ENCODE measurements at regions not wholly inside any gene's neighbourhood (a gene's known extent, or its start where the extent isn't known, plus 50 kb on each side); places are given as distances from the start of the nearest gene placed in this dataset.

DNA sequence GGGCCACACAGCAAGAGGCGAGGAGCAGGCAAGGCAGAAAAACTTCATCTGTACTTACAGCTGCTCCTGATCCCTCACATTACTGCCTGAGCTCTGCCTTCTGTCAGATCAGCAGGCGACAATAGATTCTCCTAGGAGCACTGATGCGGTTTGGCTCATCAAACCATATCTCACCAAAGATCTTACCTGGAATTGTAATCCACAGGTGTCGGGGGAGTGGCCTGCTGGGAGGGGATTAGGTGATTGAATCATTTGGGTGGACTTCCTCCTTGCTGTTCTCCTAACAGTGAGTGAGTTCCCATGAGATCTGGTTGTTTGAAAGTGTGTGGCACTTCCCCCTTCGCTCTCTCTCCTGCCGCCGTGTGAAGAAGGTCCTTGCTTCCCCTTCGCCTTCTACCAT, 647.3 kb downstream of the SOCS6 start:
- no peak for DNase-seq (ENCODE audit: low spot score)
- peaks cover 16% of the 10 kb centered on the region for H3K9me3 Mint-ChIP-seq (ENCODE audit: unreplicated experiment)
- H3K4me1 Mint-ChIP-seq (ENCODE audit: unreplicated experiment): no peaks in the 10 kb centered on the region
- no peaks in the 10 kb centered on the region for H3K27me3 Mint-ChIP-seq (ENCODE audit: unreplicated experiment)
- TF ChIP-seq, protein P1, sequence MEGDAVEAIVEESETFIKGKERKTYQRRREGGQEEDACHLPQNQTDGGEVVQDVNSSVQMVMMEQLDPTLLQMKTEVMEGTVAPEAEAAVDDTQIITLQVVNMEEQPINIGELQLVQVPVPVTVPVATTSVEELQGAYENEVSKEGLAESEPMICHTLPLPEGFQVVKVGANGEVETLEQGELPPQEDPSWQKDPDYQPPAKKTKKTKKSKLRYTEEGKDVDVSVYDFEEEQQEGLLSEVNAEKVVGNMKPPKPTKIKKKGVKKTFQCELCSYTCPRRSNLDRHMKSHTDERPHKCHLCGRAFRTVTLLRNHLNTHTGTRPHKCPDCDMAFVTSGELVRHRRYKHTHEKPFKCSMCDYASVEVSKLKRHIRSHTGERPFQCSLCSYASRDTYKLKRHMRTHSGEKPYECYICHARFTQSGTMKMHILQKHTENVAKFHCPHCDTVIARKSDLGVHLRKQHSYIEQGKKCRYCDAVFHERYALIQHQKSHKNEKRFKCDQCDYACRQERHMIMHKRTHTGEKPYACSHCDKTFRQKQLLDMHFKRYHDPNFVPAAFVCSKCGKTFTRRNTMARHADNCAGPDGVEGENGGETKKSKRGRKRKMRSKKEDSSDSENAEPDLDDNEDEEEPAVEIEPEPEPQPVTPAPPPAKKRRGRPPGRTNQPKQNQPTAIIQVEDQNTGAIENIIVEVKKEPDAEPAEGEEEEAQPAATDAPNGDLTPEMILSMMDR (IDR thresholded peaks at IDR 0.05; ENCODE audit: unreplicated experiment): no peak
- H3K27ac Mint-ChIP-seq (ENCODE audit: unreplicated experiment): no peak overlapping the region
- no peak overlapping the region for H3K4me3 Mint-ChIP-seq (ENCODE audit: unreplicated experiment)
- H3K36me3 Mint-ChIP-seq (ENCODE audit: low read depth, unreplicated experiment): no peaks in the 10 kb centered on the region

DNA sequence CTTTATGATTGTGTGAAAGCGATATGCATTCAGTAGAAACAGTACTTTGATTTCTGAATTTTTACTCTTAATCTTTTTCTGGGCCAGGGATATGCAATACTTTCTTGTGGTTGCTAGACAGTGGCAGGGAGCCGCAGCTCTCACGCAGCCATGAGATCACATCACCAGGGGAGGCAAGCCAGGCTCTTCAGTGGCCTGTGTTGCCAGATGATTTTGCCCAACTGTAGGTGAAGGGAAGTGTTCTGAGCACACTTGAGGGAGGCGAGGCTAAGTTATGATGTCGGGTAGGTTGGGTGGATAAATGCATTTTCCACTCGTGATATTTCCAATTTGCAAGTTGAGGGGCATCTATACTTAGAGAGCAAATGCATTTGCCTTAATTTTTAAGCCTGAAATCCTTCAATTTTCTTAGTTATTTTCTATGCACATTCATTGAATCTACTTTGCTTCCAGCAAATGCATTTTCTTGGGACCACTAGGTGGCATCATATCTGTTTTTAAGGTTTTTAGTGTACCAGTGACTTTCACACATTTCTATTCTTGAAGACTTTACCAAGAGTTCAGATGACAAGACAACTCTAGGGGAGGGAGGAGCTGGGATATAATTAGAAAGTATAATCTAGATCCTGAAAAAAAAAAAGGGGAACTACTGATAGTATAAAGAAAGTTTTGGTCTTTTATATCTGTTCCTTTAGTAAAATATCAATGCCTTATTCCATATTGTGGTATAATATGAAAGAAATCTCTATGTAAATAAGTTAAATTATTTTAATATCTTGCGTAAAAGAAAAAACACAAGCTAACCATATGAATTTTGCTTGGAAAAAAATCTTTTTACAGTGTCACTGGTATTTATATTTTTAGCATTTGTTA, 643.3 kb downstream of the SOCS6 start:
- Mint-ChIP-seq H3K4me3 (ENCODE audit: unreplicated experiment) (no peak overlapping the region), H3K9me3 (ENCODE audit: unreplicated experiment) (peaks cover 13% of the 10 kb centered on the region), H3K36me3 (ENCODE audit: low read depth, unreplicated experiment) (no peaks in the 10 kb centered on the region), H3K4me1 (ENCODE audit: unreplicated experiment) (no peaks in the 10 kb centered on the region), H3K27ac (ENCODE audit: unreplicated experiment) (no peak overlapping the region), H3K27me3 (ENCODE audit: unreplicated experiment) (no peaks in the 10 kb centered on the region)
- DNase-seq (ENCODE audit: low spot score): no peak
- TF ChIP-seq, protein P1 (IDR thresholded peaks at IDR 0.05; ENCODE audit: unreplicated experiment): peak; percentile 56

DNA sequence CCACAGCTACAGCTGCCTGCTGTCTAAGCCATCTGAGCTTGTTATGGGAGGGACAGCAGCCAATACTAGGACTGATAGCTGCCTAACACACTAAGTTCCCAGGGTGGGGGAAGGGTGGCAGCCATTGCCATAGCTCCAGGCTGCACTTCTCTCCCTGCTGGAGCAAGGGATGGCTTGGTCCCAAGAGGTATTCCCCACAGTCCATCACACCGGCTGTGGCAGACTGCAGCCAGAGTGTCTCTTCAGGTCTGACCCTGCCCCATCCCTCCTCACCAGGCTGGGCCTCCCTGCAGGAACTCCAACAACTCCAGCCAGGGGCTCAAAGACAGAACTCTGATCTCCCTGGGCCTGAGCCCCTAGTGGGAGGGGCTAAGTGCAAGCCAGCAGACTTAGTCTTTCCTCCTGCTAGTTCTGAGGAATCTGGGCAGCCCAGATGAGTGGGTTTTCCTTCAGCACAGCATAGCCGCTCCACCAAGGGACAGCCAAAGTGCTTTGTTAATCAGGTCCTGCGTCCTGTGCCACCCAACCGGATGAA, 632.1 kb downstream of the SOCS6 start:
- no peaks in the 10 kb centered on the region for H3K27me3 Mint-ChIP-seq (ENCODE audit: unreplicated experiment)
- H3K9me3 Mint-ChIP-seq (ENCODE audit: unreplicated experiment): peaks cover 36% of the 10 kb centered on the region
- no peaks in the 10 kb centered on the region for H3K4me1 Mint-ChIP-seq (ENCODE audit: unreplicated experiment)
- DNase-seq (ENCODE audit: low spot score): no peak
- TF ChIP-seq, protein P1 (IDR thresholded peaks at IDR 0.05; ENCODE audit: unreplicated experiment): no peak
- no peak overlapping the region for H3K27ac Mint-ChIP-seq (ENCODE audit: unreplicated experiment)
- H3K4me3 Mint-ChIP-seq (ENCODE audit: unreplicated experiment): no peak overlapping the region
- peaks cover 8% of the 10 kb centered on the region for H3K36me3 Mint-ChIP-seq (ENCODE audit: low read depth, unreplicated experiment)

DNA sequence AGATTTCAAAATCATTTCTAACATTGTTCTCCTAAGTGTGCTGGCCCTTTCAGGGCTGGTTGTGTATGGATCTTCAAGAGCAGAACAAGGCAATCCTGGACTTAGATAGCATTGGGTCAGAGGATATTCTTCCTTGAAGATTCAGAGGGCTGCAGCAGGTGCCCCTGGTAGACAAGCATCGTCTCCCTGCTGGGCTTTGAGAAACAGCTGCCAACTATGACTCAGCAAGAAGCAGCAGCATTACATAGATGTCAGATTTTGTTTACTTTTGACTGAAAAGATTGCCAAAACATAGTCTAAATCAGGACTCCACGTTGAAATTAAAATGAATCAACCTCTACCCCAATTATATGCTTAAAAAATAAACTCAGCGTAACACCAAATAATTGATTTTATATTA, 618.8 kb downstream of the SOCS6 start:
- no peak overlapping the region for H3K4me3 Mint-ChIP-seq (ENCODE audit: unreplicated experiment)
- no peaks in the 10 kb centered on the region for H3K36me3 Mint-ChIP-seq (ENCODE audit: low read depth, unreplicated experiment)
- TF ChIP-seq, protein P1 (IDR thresholded peaks at IDR 0.05; ENCODE audit: unreplicated experiment): no peak
- H3K9me3 Mint-ChIP-seq (ENCODE audit: unreplicated experiment): peaks cover 8% of the 10 kb centered on the region
- peaks cover 1% of the 10 kb centered on the region for H3K27me3 Mint-ChIP-seq (ENCODE audit: unreplicated experiment)
- DNase-seq (ENCODE audit: low spot score): no peak
- H3K4me1 Mint-ChIP-seq (ENCODE audit: unreplicated experiment): no peaks in the 10 kb centered on the region
- H3K27ac Mint-ChIP-seq (ENCODE audit: unreplicated experiment): no peak overlapping the region

DNA sequence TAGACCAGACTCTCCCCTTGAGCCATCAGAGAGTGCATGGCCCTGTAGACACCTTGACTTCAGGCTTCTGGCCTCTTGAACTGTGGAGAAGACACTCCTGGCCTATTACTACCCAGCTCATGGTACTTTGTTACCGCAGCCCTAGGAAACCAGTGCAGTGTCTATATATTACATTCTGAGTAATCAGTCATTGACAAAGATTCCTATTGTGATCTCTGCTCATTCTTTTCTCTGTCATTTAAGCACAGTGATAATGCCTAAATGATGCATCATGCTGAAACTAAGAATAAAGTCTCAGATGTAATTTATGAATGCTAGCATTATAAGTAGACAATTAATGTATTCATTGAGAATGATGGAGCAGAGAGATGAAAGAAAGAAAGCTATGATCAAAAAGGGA, 603.5 kb downstream of the SOCS6 start:
- H3K4me3 Mint-ChIP-seq (ENCODE audit: unreplicated experiment): no peak overlapping the region
- TF ChIP-seq, protein P1 (IDR thresholded peaks at IDR 0.05; ENCODE audit: unreplicated experiment): no peak
- no peak overlapping the region for H3K27ac Mint-ChIP-seq (ENCODE audit: unreplicated experiment)
- no peaks in the 10 kb centered on the region for H3K4me1 Mint-ChIP-seq (ENCODE audit: unreplicated experiment)
- peaks cover 16% of the 10 kb centered on the region for H3K9me3 Mint-ChIP-seq (ENCODE audit: unreplicated experiment)
- no peaks in the 10 kb centered on the region for H3K36me3 Mint-ChIP-seq (ENCODE audit: low read depth, unreplicated experiment)
- no peak for DNase-seq (ENCODE audit: low spot score)
- peaks cover 2% of the 10 kb centered on the region for H3K27me3 Mint-ChIP-seq (ENCODE audit: unreplicated experiment)

Measured in endothelial cell (in vitro differentiated cells).